IMR-90 (cell line): ENCODE measurements at regions not wholly inside any gene's neighbourhood (a gene's known extent, or its start where the extent isn't known, plus 50 kb on each side); places are given as distances from the start of the nearest gene placed in this dataset.

ENCODE experiments used
- ATAC-seq: fragments of 200-7000 bp; cut with Tn5 transposase; 2 replicates; pipeline ENCODE4 v1.9.1; 2020; ENCODE audit warnings: low read depth, mild to moderate bottlenecking, moderate library complexity
- BruUV-seq: library from RNA; stranded (reverse); fragments of 400-500 nt; replicated peaks from 2 replicates; lab custom pipeline; 2021; lab: Mats Ljungman, UMichigan
- CTCF ChIA-PET: fragments of 300-600 bp; formaldehyde crosslinking; extraction: SDS; loops from one replicate; lab custom pipeline; 2021; ENCODE audit warnings: antibody characterized with exemption; lab: Yijun Ruan, JAX
- POLR2A ChIA-PET: fragments of 300-600 bp; sonication (Branson Sonifier 250); formaldehyde crosslinking; loops from one replicate; lab custom pipeline; 2022; ENCODE audit warnings: antibody characterized with exemption; ENCODE audit not compliant: unreplicated experiment; lab: Charles Lee
- DNase-seq: peaks from one replicate; pipeline ENCODE4 v3.0.0; 2013
- H2AFZ ChIP-seq: replicated peaks from 2 replicates; pipeline ENCODE3; 2013; ENCODE audit warnings: low read length, mild to moderate bottlenecking; ENCODE audit not compliant: poor library complexity
- H2AK5ac ChIP-seq: 2 replicates; pipeline ENCODE4 v1.6.1; 2013; ENCODE audit warnings: low read depth, low read length, inconsistent platforms
- H2AK9ac ChIP-seq: replicated peaks from 2 replicates; pipeline ENCODE3; 2013; ENCODE audit warnings: mild to moderate bottlenecking, low read depth, low read length, moderate library complexity; ENCODE audit not compliant: poor library complexity
- H2BK120ac ChIP-seq: 2 replicates; pipeline ENCODE4 v1.6.1; 2013; ENCODE audit warnings: low read depth, low read length, inconsistent platforms
- H2BK15ac ChIP-seq: 3 replicates; pipeline ENCODE4 v1.6.1; 2013; ENCODE audit warnings: low read depth, low read length, inconsistent platforms
- H2BK20ac ChIP-seq: 2 replicates; pipeline ENCODE4 v1.6.1; 2013; ENCODE audit warnings: low read depth, mild to moderate bottlenecking, inconsistent platforms, low read length, moderate library complexity
- H2BK5ac ChIP-seq: 2 replicates; pipeline ENCODE4 v1.6.1; 2013; ENCODE audit warnings: mild to moderate bottlenecking, low read depth, low read length, inconsistent platforms; ENCODE audit not compliant: poor library complexity, severe bottlenecking
- H3K14ac ChIP-seq: replicated peaks from 2 replicates; pipeline ENCODE4 v1.6.1; 2013; ENCODE audit warnings: low read depth, low read length, inconsistent platforms
- H3K18ac ChIP-seq: 2 replicates; pipeline ENCODE4 v1.6.1; 2013; ENCODE audit warnings: low read depth, low read length, control low read depth
- H3K23ac ChIP-seq: 2 replicates; pipeline ENCODE4 v1.6.1; 2013; ENCODE audit warnings: low read depth, low read length, inconsistent platforms
- H3K27ac ChIP-seq: 2 replicates; pipeline ENCODE4 v1.5.1; 2013; ENCODE audit warnings: mild to moderate bottlenecking, control low read depth, low read length; ENCODE audit not compliant: insufficient read depth
- H3K27me3 ChIP-seq: 2 replicates; pipeline ENCODE4 v1.6.1; 2013; ENCODE audit warnings: low read length; ENCODE audit not compliant: control insufficient read depth, insufficient read depth
- H3K36me3 ChIP-seq: 2 replicates; pipeline ENCODE4 v1.6.1; 2013; ENCODE audit warnings: low read length, mixed read lengths; ENCODE audit not compliant: control insufficient read depth, insufficient read depth
- H3K4ac ChIP-seq: 2 replicates; pipeline ENCODE4 v1.6.1; 2013; ENCODE audit warnings: low read depth, low read length, inconsistent platforms
- H3K4me1 ChIP-seq: 2 replicates; pipeline ENCODE4 v1.6.1; 2013; ENCODE audit warnings: low read length, mixed read lengths; ENCODE audit not compliant: control insufficient read depth, insufficient read depth
- H3K4me2 ChIP-seq: 2 replicates; pipeline ENCODE4 v1.6.1; 2013; ENCODE audit warnings: low read depth, mild to moderate bottlenecking, control low read depth, low read length, moderate library complexity
- H3K4me3 ChIP-seq: 2 replicates; pipeline ENCODE4 v1.5.1; 2013; ENCODE audit warnings: low read depth, mild to moderate bottlenecking, control low read depth, low read length, moderate library complexity; ENCODE audit not compliant: insufficient read depth
- H3K56ac ChIP-seq: 2 replicates; pipeline ENCODE4 v1.6.1; 2013; ENCODE audit warnings: low read length, inconsistent platforms; ENCODE audit not compliant: insufficient read depth; ENCODE audit errors: extremely low read depth
- H3K79me1 ChIP-seq, 2 experiments: 2 replicates each; pipeline ENCODE4 v1.6.1; 2013; ENCODE audit warnings: low read length in 2 of 2, inconsistent platforms in 1 of 2, low read depth in 1 of 2
- H3K9ac ChIP-seq: 2 replicates; pipeline ENCODE4 v1.6.1; 2013; ENCODE audit warnings: low read depth, low read length, control low read depth
- H3K9me1 ChIP-seq: 2 replicates; pipeline ENCODE4 v1.6.1; 2013; ENCODE audit warnings: low read length, inconsistent platforms; ENCODE audit not compliant: insufficient read depth
- H3K9me3 ChIP-seq: 2 replicates; pipeline ENCODE4 v1.6.1; 2013; ENCODE audit warnings: low read length; ENCODE audit not compliant: control insufficient read depth, insufficient read depth
- H4K20me1 ChIP-seq: 2 replicates; pipeline ENCODE4 v1.6.1; 2013; ENCODE audit warnings: low read length, inconsistent platforms; ENCODE audit not compliant: insufficient read depth
- H4K5ac ChIP-seq: 2 replicates; pipeline ENCODE4 v1.6.1; 2013; ENCODE audit warnings: mild to moderate bottlenecking, low read depth, low read length, control low read depth
- H4K8ac ChIP-seq, 2 experiments: 2 replicates each; pipeline ENCODE4 v1.6.1; 2013; ENCODE audit warnings: low read depth in 2 of 2, low read length in 2 of 2, control low read depth in 1 of 2, inconsistent platforms in 1 of 2
- H4K91ac ChIP-seq: 2 replicates; pipeline ENCODE4 v1.6.1; 2013; ENCODE audit warnings: low read depth, low read length, inconsistent platforms; ENCODE audit not compliant: insufficient read depth
- POLR2A ChIP-seq: IDR thresholded peaks from 2 replicates; pipeline ENCODE4 v1.6.1; 2012; ENCODE audit warnings: mild to moderate bottlenecking, low read depth, low read length
- SMC3 ChIP-seq: fragments of 150-350 bp; IDR thresholded peaks from 2 replicates; pipeline ENCODE4 v1.6.1; 2016; ENCODE audit warnings: low read depth, mild to moderate bottlenecking, antibody characterized with exemption, low read length, moderate library complexity
- WGBS, 2 experiments: methylation state at CpG; one replicate each; pipeline versions ENCODE4 v1.1.5 to v1.1.7; 2013; ENCODE audit warnings: missing lambda C conversion rate in 2 of 2; ENCODE audit not compliant: insufficient read length in 1 of 2; ENCODE audit errors: extremely low coverage in 2 of 2; 5-methylcytosine and 5-hydroxymethylcytosine counted together
- dilution Hi-C: fragments of 300-500 bp; cut with HindIII; formaldehyde crosslinking; loops from one replicate; pipeline ENCODE4 v1.14.3; 2018; ENCODE audit warnings: low sequenced_read_pairs; ENCODE audit not compliant: unreplicated experiment
- in situ Hi-C: fragments of 300-500 bp; cut with MboI; formaldehyde crosslinking; loops from 3 replicates; pipeline ENCODE4 v1.14.3; 2019; ENCODE audit warnings: low sequenced_read_pairs, inconsistent platforms, mixed read lengths
- intact Hi-C: fragments of 100-400 bp; cut with micrococcal nuclease; formaldehyde crosslinking; loops from 2 replicates; pipeline ENCODE4 v1.10.0; 2022

DNA sequence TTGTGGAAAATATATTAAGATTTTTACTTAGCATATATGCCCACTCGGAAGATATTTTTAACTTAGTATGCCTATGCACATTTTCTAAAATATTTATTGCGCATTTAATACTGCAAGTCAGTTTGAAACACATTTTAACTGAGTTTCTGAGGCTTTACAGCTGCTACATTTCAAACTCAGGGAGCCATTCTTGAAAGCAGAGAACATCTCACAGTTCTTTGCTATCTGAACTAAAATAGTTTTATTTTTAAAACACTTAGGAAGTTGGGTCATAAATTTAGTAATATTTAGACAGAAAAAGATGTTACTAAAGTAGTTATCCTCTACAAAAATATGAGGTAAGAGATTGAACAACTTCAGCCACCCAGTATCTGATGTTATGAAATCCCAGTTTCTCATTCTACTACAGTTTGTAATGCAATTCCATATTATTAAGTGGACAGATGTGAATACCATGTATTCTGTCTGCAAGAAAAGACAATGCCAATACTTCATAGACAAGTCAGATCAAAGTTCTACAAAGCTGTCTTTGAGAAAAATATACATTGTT is 409.9 kb upstream of the EDIL3 start:
- POLR2A ChIA-PET, result no interaction called here
- DNase-seq, result no peak
- no peak for TF ChIP-seq POLR2A
- TF ChIP-seq SMC3, result no peak
- H4K5ac ChIP-seq, result no peak overlapping the region
- no peaks in the 10 kb centered on the region for H3K36me3 ChIP-seq
- no peak overlapping the region for H3K4ac ChIP-seq
- intact Hi-C loops, result no loop called here
- dilution Hi-C loops, result no loop called here
- no peak overlapping the region for H4K91ac ChIP-seq
- no peaks in the 10 kb centered on the region for H3K9me3 ChIP-seq
- no peaks in the 10 kb centered on the region for H3K79me1 ChIP-seq
- H3K27me3 ChIP-seq, result no peaks in the 10 kb centered on the region
- no peak overlapping the region for H3K56ac ChIP-seq
- H4K20me1 ChIP-seq, result no peaks in the 10 kb centered on the region
- in situ Hi-C loops, result no loop called here
- no peak overlapping the region for H3K4me2 ChIP-seq
- H2BK5ac ChIP-seq, result no peak overlapping the region
- H4K8ac ChIP-seq, result no peak overlapping the region
- H2BK20ac ChIP-seq, result no peak overlapping the region
- no peak overlapping the region for H2AK9ac ChIP-seq
- 40% methylated on average over 1 of the region's 2 CpGs; no CpG with 5 or more reads in 1 of the 2 experiments for WGBS, 2 experiments
- CTCF ChIA-PET, result no interaction called here
- H3K4me1 ChIP-seq, result no peaks in the 10 kb centered on the region
- no peak overlapping the region for H3K27ac ChIP-seq
- H2AK5ac ChIP-seq, result no peak overlapping the region
- no TSS peak for BruUV-seq
- no peak overlapping the region for H3K4me3 ChIP-seq
- H3K9ac ChIP-seq, result no peak overlapping the region
- no peak overlapping the region for H2AFZ ChIP-seq
- H2BK15ac ChIP-seq, result no peak overlapping the region
- no peaks in the 10 kb centered on the region for H3K9me1 ChIP-seq
- no peak overlapping the region for H3K14ac ChIP-seq
- no peak for ATAC-seq
- no peak overlapping the region for H3K18ac ChIP-seq
- H3K23ac ChIP-seq, result no peak overlapping the region
- no peak overlapping the region for H2BK120ac ChIP-seq
